GM12873 (cell line): ENCODE measurements at regions not wholly inside any gene's neighbourhood (a gene's known extent, or its start where the extent isn't known, plus 50 kb on each side); places are given as distances from the start of the nearest gene placed in this dataset.

Experiments used
- TF ChIP-seq, protein P1 (sequence below): IDR thresholded peaks from 2 replicates; pipeline ENCODE4 v1.5.1; 2012; ENCODE audit warnings: low read depth, mild to moderate bottlenecking, moderate library complexity, low read length, control low read depth; ENCODE audit not compliant: insufficient read depth; ENCODE audit errors: missing control alignments

DNA sequence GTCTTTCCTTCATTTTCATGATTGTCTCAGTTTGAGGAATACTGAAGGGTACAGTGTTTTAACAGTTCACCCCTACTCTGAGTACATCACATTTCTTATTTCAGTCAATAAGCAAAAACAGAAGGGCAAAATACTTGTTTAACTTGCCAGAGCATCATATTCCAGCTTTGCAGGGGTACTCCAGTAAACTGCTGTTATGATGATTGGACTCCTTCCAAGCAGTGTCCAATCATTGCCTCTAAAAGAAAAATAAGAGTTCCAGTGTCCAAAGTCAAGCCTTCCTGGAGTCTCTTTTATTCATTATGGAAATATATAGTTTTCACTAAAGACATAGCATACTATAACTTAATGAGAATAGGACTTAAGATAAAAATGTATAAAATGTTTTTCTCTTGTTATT is 105.1 kb downstream of the FANCF start:
- TF ChIP-seq, protein P1, sequence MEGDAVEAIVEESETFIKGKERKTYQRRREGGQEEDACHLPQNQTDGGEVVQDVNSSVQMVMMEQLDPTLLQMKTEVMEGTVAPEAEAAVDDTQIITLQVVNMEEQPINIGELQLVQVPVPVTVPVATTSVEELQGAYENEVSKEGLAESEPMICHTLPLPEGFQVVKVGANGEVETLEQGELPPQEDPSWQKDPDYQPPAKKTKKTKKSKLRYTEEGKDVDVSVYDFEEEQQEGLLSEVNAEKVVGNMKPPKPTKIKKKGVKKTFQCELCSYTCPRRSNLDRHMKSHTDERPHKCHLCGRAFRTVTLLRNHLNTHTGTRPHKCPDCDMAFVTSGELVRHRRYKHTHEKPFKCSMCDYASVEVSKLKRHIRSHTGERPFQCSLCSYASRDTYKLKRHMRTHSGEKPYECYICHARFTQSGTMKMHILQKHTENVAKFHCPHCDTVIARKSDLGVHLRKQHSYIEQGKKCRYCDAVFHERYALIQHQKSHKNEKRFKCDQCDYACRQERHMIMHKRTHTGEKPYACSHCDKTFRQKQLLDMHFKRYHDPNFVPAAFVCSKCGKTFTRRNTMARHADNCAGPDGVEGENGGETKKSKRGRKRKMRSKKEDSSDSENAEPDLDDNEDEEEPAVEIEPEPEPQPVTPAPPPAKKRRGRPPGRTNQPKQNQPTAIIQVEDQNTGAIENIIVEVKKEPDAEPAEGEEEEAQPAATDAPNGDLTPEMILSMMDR: no peak

DNA sequence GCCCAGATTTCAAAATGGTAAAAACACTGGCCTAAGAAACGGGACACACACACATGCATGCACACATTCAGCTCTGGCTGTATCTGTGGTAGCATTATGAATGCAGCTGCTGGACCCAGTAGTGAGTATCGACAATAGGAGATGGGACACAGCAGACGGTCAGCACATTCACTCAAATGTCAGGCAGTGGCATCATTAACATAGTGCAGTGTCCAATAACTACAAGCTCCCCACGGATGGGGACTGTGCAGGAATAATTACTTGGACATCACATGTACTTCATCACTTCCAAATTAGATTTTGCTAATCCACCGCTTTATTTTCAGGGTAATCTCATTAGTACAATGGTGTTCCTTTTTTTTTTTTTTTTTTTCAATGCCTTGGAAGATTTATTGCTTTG is 109.5 kb downstream of the FANCF start:
- TF ChIP-seq, protein P1: no peak

DNA sequence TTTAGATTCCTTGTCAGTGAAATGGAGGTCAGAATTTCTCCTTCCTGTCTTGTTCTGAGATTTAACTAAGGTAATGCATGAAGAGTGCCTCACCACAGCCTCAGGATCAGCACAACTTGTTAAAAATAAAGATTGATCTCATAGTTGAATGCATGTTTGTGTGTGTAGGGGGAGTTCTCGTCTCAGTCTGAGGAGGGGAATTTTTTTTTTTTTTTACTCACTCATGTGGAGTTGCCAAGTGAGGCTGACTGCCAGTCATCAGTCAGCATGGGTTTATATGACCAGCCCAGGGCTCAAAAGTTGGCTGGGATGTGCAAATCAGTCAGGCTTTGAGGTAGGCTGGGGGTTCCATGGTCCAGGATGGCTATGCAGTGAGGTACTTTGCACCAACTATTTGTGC is 113.2 kb downstream of the FANCF start:
- TF ChIP-seq, protein P1: no peak

DNA sequence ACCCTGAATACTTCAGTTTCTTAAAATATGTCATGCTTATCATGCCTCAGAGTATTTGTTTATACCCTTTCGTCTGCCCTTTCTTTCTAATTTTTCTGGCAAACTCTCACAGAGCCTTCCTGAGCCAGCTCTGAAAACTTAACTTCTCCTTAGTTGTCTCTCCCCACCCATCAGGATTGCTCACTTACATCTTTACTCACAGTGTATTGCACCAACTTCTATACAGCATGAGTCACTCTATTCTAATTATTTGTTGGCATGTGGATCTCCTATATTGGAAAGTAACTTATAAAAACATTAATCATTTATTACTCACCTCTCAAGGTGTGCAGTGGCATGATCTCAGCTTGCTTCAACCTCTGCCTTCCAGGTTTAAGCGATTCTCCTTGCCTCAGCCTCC is 114.9 kb downstream of the FANCF start:
- TF ChIP-seq, protein P1: no peak

DNA sequence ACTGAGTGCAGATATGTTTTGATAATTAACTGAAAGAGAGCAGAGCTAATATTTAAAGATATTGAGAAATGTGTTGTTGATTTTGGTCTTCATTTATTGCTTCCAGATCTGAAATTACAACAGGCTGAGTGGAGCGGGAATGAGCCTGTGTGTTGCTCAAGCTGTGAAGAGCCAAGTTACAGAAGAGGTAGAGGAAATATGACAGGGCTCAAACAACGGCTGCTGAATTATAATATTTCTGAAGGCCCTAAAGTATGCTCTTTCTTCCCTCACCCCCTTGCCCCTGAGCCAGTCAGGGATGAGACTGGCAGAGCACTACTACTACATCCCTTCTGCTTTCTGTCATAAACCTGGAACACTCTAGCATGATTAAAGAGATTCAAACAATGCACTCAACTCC is 115.6 kb downstream of the FANCF start:
- TF ChIP-seq, protein P1: no peak

DNA sequence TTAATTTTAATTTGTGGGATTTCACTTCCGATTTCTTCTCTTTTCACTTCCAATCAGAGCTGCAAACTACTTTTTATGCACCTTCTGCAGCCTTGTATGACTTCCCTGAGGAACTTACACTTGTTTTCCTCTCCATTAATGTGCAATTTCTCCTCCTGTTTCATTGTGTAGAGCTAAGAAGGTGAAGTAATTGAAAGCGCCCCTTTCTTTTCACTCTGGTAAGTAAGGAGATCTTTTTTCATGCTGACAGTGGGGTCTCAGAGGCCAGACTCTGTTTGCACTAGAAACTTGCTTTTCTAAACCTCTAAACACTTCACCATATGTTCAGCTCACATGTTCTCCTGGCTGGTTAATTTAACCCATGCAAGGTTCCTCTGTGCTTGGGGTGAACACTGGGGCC is 117.0 kb downstream of the FANCF start:
- TF ChIP-seq, protein P1: no peak

DNA sequence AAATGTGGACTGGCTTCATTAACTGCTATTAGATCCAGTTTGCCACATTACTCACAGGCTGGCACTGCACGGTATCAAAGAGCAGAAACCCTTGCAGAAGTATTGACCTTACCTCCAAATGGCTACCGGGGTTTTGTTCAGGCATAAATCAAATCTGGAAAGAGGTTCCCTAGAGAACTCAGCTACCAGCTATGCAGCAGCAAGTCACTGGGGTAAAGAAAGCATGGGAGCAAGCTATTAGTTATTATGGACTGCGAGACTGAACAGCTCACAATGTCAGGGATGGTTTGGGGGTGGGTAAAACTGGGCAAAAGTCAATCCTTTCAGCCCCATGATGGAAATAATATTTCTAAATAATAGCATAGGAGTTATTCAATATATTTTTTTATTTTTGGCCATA is 128.1 kb downstream of the FANCF start:
- TF ChIP-seq, protein P1: no peak
